ENCODE measurements at regions not wholly inside any gene's neighbourhood (a gene's known extent, or its start where the extent isn't known, plus 50 kb on each side); places are given as distances from the start of the nearest gene placed in this dataset.

- ATAC-seq (peak; percentile 90), DNase-seq (ENCODE audit: low spot score) (no peak)
- TF ChIP-seq ZBTB21 (CRISPR knock-in tag; IDR thresholded peaks at IDR 0.05; ENCODE audit: borderline replicate concordance) (0 out of 2 replicates have a peak, but pooled peaks have one; percentile 49), TCF7 (CRISPR knock-in tag; IDR thresholded peaks at IDR 0.05; ENCODE audit: low read depth) (no peak), ZNF263 (CRISPR knock-in tag; IDR thresholded peaks at IDR 0.05; ENCODE audit: low read depth) (no peak)
- H3K27me3 Mint-ChIP-seq (ENCODE audit: low read depth) = no peaks in the 10 kb centered on the region
- peak overlapping the region; percentile 83 for H3K27ac Mint-ChIP-seq
- peak overlapping the region; percentile 10; the same call in 1 of the 2 replicates for H3K4me3 Mint-ChIP-seq
- POLR2A ChIA-PET = no interaction called here
- peaks cover 41% of the 10 kb centered on the region for H3K4me1 Mint-ChIP-seq
- H3K9me3 Mint-ChIP-seq = peaks cover 4% of the 10 kb centered on the region; the same call in 1 of the 2 replicates
- H3K36me3 Mint-ChIP-seq = peaks cover 3% of the 10 kb centered on the region; the same call in 1 of the 2 replicates
- CTCF ChIA-PET = interaction anchor here (1.8 kb wide), 1 partner anchor 401 kb away, joined by 7 read pairs; no protein-coding TSS in a partner anchor
These were observed 526.5 kb downstream of the KIF4B start for GRCh38 chr5:155540000-155540595.

DNA sequence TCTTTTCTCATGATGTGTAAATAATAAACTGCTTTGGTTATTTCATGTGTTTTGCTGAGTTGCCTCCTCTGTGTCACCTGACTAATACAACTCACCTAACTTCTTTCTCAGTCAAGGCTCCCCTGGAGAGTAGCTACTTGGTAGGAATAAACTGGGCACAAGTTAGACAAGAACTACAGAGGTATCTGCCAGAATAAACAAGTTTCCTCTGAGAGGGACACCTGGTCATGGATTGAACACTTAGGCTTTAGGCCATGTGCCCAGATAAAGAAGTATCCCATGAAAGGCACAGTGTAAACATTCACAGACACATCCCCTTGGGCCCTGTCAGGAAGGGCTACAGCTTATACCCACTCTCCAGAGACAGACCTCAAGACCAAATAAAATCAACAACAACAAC is 532.5 kb downstream of the KIF4B start:
- Mint-ChIP-seq H3K27me3 (ENCODE audit: low read depth) (no peaks in the 10 kb centered on the region; the same call in 1 of the 2 replicates), H3K27ac (peak overlapping the region; percentile 51; the same call in 1 of the 2 replicates), H3K4me3 (no peak overlapping the region), H3K4me1 (peaks cover 11% of the 10 kb centered on the region), H3K9me3 (peaks cover 18% of the 10 kb centered on the region), H3K36me3 (peaks cover 3% of the 10 kb centered on the region; the same call in 1 of the 2 replicates)
- no peak for TF ChIP-seq IRF2 (CRISPR knock-in tag; IDR thresholded peaks at IDR 0.05; ENCODE audit: borderline replicate concordance, low read depth)
- no peak for TF ChIP-seq TCF7 (CRISPR knock-in tag; IDR thresholded peaks at IDR 0.05; ENCODE audit: low read depth)
- TF ChIP-seq ARID4B (CRISPR knock-in tag; IDR thresholded peaks at IDR 0.05; ENCODE audit: borderline replicate concordance) = no peak
- TF ChIP-seq JUN (CRISPR knock-in tag; IDR thresholded peaks at IDR 0.05) = no peak
- peak; percentile 35; the same call in 1 of the 2 replicates for TF ChIP-seq USF2 (CRISPR knock-in tag; IDR thresholded peaks at IDR 0.05)
- TF ChIP-seq ZNF396 (CRISPR knock-in tag; IDR thresholded peaks at IDR 0.05; ENCODE audit: borderline replicate concordance) = no peak
- no peak for TF ChIP-seq SMAD3 (CRISPR knock-in tag; IDR thresholded peaks at IDR 0.05; ENCODE audit: borderline replicate concordance)
- DNase-seq (ENCODE audit: low spot score) (no peak), ATAC-seq (peak; percentile 52)
- ChIA-PET POLR2A (no interaction called here), CTCF (no interaction called here)

DNA sequence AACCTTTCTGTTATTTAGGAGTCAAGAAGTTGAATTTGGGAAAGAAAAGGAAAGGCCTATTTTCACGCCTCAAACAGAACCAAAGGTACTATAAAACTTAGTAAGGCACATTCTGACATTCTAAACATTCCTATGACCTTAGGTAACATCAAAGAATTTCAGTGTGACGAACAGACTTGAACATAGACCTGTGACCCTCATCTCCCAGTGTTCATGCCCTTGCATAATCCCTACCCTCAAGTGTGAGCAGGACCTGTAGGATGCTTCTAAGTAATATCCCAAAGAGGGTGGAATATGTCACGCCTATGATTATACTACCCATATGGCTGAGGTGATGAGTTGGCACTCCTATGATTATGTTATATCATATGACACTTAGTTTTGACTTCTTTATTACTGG is 540.9 kb downstream of the KIF4B start:
- no peaks in the 10 kb centered on the region; the same call in 1 of the 2 replicates for H3K27me3 Mint-ChIP-seq (ENCODE audit: low read depth)
- no peak overlapping the region for H3K27ac Mint-ChIP-seq
- no peak for DNase-seq (ENCODE audit: low spot score)
- no peaks in the 10 kb centered on the region for H3K36me3 Mint-ChIP-seq
- CTCF ChIA-PET = no interaction called here
- no peak for TF ChIP-seq CREM (CRISPR knock-in tag; IDR thresholded peaks at IDR 0.05)
- H3K9me3 Mint-ChIP-seq = peaks cover 12% of the 10 kb centered on the region
- no peak for ATAC-seq
- H3K4me1 Mint-ChIP-seq = no peaks in the 10 kb centered on the region
- no peak overlapping the region for H3K4me3 Mint-ChIP-seq
- POLR2A ChIA-PET = no interaction called here

GRCh38 chr5:155556222-155556621 is 542.7 kb downstream of the KIF4B start:
- Mint-ChIP-seq H3K36me3 (no peaks in the 10 kb centered on the region), H3K4me3 (no peak overlapping the region), H3K9me3 (no peaks in the 10 kb centered on the region; the same call in 1 of the 2 replicates), H3K27me3 (ENCODE audit: low read depth) (no peaks in the 10 kb centered on the region), H3K27ac (no peak overlapping the region), H3K4me1 (peaks cover 4% of the 10 kb centered on the region; the same call in 1 of the 2 replicates)
- ChIA-PET POLR2A (no interaction called here), CTCF (no interaction called here)
- no peak for ATAC-seq
- no peak for DNase-seq (ENCODE audit: low spot score)
- TF ChIP-seq, protein P1, sequence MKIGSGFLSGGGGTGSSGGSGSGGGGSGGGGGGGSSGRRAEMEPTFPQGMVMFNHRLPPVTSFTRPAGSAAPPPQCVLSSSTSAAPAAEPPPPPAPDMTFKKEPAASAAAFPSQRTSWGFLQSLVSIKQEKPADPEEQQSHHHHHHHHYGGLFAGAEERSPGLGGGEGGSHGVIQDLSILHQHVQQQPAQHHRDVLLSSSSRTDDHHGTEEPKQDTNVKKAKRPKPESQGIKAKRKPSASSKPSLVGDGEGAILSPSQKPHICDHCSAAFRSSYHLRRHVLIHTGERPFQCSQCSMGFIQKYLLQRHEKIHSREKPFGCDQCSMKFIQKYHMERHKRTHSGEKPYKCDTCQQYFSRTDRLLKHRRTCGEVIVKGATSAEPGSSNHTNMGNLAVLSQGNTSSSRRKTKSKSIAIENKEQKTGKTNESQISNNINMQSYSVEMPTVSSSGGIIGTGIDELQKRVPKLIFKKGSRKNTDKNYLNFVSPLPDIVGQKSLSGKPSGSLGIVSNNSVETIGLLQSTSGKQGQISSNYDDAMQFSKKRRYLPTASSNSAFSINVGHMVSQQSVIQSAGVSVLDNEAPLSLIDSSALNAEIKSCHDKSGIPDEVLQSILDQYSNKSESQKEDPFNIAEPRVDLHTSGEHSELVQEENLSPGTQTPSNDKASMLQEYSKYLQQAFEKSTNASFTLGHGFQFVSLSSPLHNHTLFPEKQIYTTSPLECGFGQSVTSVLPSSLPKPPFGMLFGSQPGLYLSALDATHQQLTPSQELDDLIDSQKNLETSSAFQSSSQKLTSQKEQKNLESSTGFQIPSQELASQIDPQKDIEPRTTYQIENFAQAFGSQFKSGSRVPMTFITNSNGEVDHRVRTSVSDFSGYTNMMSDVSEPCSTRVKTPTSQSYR (CRISPR knock-in tag; IDR thresholded peaks at IDR 0.05) = no peak
- TF ChIP-seq SMAD3 (CRISPR knock-in tag; IDR thresholded peaks at IDR 0.05; ENCODE audit: borderline replicate concordance) (no peak), MXD4 (CRISPR knock-in tag; IDR thresholded peaks at IDR 0.05; ENCODE audit: borderline replicate concordance) (no peak), ZNF121 (CRISPR knock-in tag; IDR thresholded peaks at IDR 0.05) (no peak), FOXJ3 (CRISPR knock-in tag; IDR thresholded peaks at IDR 0.05; ENCODE audit: borderline replicate concordance) (no peak), E2F1 (CRISPR knock-in tag; IDR thresholded peaks at IDR 0.05) (no peak), TP53 (CRISPR knock-in tag; IDR thresholded peaks at IDR 0.05) (no peak), SMAD4 (CRISPR knock-in tag; IDR thresholded peaks at IDR 0.05) (no peak), GTF2I (CRISPR knock-in tag; conservative IDR thresholded peaks at IDR 0.05) (no peak), NR3C1 (CRISPR knock-in tag; conservative IDR thresholded peaks at IDR 0.05; ENCODE audit: low read depth) (no peak), SP1 (CRISPR knock-in tag; conservative IDR thresholded peaks at IDR 0.05) (no peak)
